Fibroblast of lung (primary cell): ENCODE measurements at regions not wholly inside any gene's neighbourhood (a gene's known extent, or its start where the extent isn't known, plus 50 kb on each side); places are given as distances from the start of the nearest gene placed in this dataset.

Experiments
- DNase-seq, 2 donors: peaks; one replicate each; pipeline versions ENCODE4 v3.0.0 to v3.0.0-alpha.2; 2010; ENCODE audit warnings: low read depth in 2 of 2
- H2AFZ ChIP-seq: 2 replicates; pipeline ENCODE4 v1.5.1; 2012; ENCODE audit warnings: low read length, control low read depth, inconsistent platforms
- H3K27ac ChIP-seq: 2 replicates; pipeline ENCODE4 v1.5.1; 2011; ENCODE audit warnings: low read length, control low read depth; ENCODE audit not compliant: insufficient read depth
- H3K27me3 ChIP-seq: 2 replicates; pipeline ENCODE4 v1.5.1; 2011; ENCODE audit warnings: mild to moderate bottlenecking, low read length; ENCODE audit not compliant: control insufficient read depth, insufficient read depth
- H3K36me3 ChIP-seq: 2 replicates; pipeline ENCODE4 v1.5.1; 2011; ENCODE audit warnings: low read length; ENCODE audit not compliant: control insufficient read depth, insufficient read depth
- H3K4me1 ChIP-seq: 2 replicates; pipeline ENCODE4 v1.5.1; 2011; ENCODE audit warnings: low read length; ENCODE audit not compliant: control insufficient read depth, insufficient read depth; ENCODE audit errors: extremely low read depth
- H3K4me2 ChIP-seq: 2 replicates; pipeline ENCODE4 v1.5.1; 2011; ENCODE audit warnings: low read length, control low read depth; ENCODE audit not compliant: insufficient read depth; ENCODE audit errors: extremely low read depth
- H3K4me3 ChIP-seq, 4 experiments: fragments of 200-600 bp in 1 of 4; sonication (generic) in 1 of 4; replicated peaks in 1 of 4; 2 replicates each; pipeline ENCODE4 v1.5.1; 2011 to 2016; ENCODE audit warnings: low read length in 4 of 4, low read depth in 3 of 4, mild to moderate bottlenecking in 3 of 4, control low read depth in 2 of 4, inconsistent platforms in 1 of 4, mixed read lengths in 1 of 4; ENCODE audit not compliant: insufficient read depth in 1 of 4; ENCODE audit errors: control extremely low read depth in 1 of 4
- H3K79me2 ChIP-seq: 2 replicates; pipeline ENCODE4 v1.5.1; 2012; ENCODE audit warnings: mild to moderate bottlenecking, low read length, inconsistent platforms; ENCODE audit not compliant: control insufficient read depth, insufficient read depth
- H3K9ac ChIP-seq: 2 replicates; pipeline ENCODE4 v1.5.1; 2011; ENCODE audit warnings: mild to moderate bottlenecking, low read length, control low read depth; ENCODE audit not compliant: insufficient read depth
- H3K9me3 ChIP-seq: 2 replicates; pipeline ENCODE4 v1.5.1; 2012; ENCODE audit warnings: low read depth, low read length; ENCODE audit not compliant: control insufficient read depth, insufficient read depth
- H4K20me1 ChIP-seq: 2 replicates; pipeline ENCODE4 v1.5.1; 2011; ENCODE audit warnings: low read length; ENCODE audit not compliant: control insufficient read depth, insufficient read depth; ENCODE audit errors: extremely low read depth
- CTCF ChIP-seq, 2 donors: IDR thresholded peaks in 1 of 2; conservative IDR thresholded peaks in 1 of 2; 1 replicate in 1 of 2; 2 replicates in 1 of 2; pipeline ENCODE4 v1.5.1; 2011 to 2012; ENCODE audit warnings: low read length in 2 of 2, control low read depth in 1 of 2, inconsistent platforms in 1 of 2, low read depth in 1 of 2, mild to moderate bottlenecking in 1 of 2
- EZH2 ChIP-seq: IDR thresholded peaks from 2 replicates; pipeline ENCODE4 v1.5.1; 2012; ENCODE audit warnings: low read length, control low read depth, mild to moderate bottlenecking; ENCODE audit errors: missing control alignments

GRCh38 chr2:4882421-4882820, 809.8 kb upstream of the SOX11 start:
- H3K4me2 ChIP-seq, result no peak overlapping the region
- no peaks in the 10 kb centered on the region for H4K20me1 ChIP-seq
- no peaks in the 10 kb centered on the region for H3K36me3 ChIP-seq
- H3K27ac ChIP-seq, result no peak overlapping the region
- no peak for DNase-seq
- H3K4me3 ChIP-seq, result no peak overlapping the region
- no peak overlapping the region for H3K9ac ChIP-seq
- no peak overlapping the region for H2AFZ ChIP-seq
- no peaks in the 10 kb centered on the region for H3K4me1 ChIP-seq
- no peaks in the 10 kb centered on the region for H3K79me2 ChIP-seq
- no peak for TF ChIP-seq CTCF (conservative IDR thresholded peaks at IDR 0.05 in 1 of 2, IDR thresholded peaks at IDR 0.05 in 1 of 2; ENCODE audit: low read depth in 1 of 2, low read length in 2 of 2)
- TF ChIP-seq EZH2, result no peak
- H3K9me3 ChIP-seq, result no peaks in the 10 kb centered on the region
- H3K27me3 ChIP-seq, result no peaks in the 10 kb centered on the region

- no peaks in the 10 kb centered on the region for H3K9me3 ChIP-seq
- no peak overlapping the region for H3K27ac ChIP-seq
- no peaks in the 10 kb centered on the region for H3K36me3 ChIP-seq
- DNase-seq, result no peak
- TF ChIP-seq CTCF (conservative IDR thresholded peaks at IDR 0.05 in 1 of 2, IDR thresholded peaks at IDR 0.05 in 1 of 2; ENCODE audit: low read depth in 1 of 2, low read length in 2 of 2), result no peak
- TF ChIP-seq EZH2, result no peak
- no peaks in the 10 kb centered on the region for H3K4me1 ChIP-seq
- H3K9ac ChIP-seq, result no peak overlapping the region
- H3K4me2 ChIP-seq, result no peak overlapping the region
- H4K20me1 ChIP-seq, result no peaks in the 10 kb centered on the region
- H3K79me2 ChIP-seq, result no peaks in the 10 kb centered on the region
- H3K27me3 ChIP-seq, result no peaks in the 10 kb centered on the region
- H3K4me3 ChIP-seq, result no peak overlapping the region
- H2AFZ ChIP-seq, result no peak overlapping the region
These were observed 809.2 kb upstream of the SOX11 start for GRCh38 chr2:4882941-4883340.

- DNase-seq, result no peak
- no peak for TF ChIP-seq CTCF (conservative IDR thresholded peaks at IDR 0.05 in 1 of 2, IDR thresholded peaks at IDR 0.05 in 1 of 2; ENCODE audit: low read depth in 1 of 2, low read length in 2 of 2)
- TF ChIP-seq EZH2, result no peak
- Histone ChIP-seq H3K9me3 (no peaks in the 10 kb centered on the region), H3K27me3 (no peaks in the 10 kb centered on the region), H3K27ac (no peak overlapping the region), H4K20me1 (no peaks in the 10 kb centered on the region), H3K9ac (no peak overlapping the region), H3K4me2 (no peak overlapping the region), H3K79me2 (no peaks in the 10 kb centered on the region), H3K36me3 (no peaks in the 10 kb centered on the region), H2AFZ (no peak overlapping the region), H3K4me1 (no peaks in the 10 kb centered on the region), H3K4me3 (no peak overlapping the region)
These were observed 808.8 kb upstream of the SOX11 start for GRCh38 chr2:4883375-4883774.
